Activated CD4-positive, alpha-beta T cell treated with anti-CD3 and anti-CD28 coated beads for 48 hours (primary cell): ENCODE measurements at regions not wholly inside any gene's neighbourhood (a gene's known extent, or its start where the extent isn't known, plus 50 kb on each side); places are given as distances from the start of the nearest gene placed in this dataset.

ENCODE experiments used
- DNase-seq: peaks from one replicate; pipeline ENCODE4 v3.0.0-alpha.2; 2020

DNA sequence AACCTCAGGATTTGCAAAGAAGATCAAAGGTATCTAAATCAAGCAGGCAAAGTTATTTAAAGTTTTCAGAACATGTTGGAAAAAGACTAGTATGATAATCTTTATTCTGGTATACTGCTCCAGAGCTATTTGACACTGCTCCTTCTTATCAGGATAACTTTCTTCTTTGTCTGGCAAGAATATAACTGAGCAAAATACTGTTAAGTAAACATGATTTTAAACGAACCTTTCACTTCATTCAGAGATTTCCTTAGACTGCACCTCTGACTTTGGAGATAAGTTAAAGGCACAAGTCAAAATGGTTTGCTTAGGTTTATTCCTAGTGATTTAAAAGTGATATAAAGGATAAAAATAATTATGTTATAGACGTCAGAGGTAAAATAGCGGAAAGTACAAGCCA, 103.9 kb upstream of the CCDC190 start:
- no peak for DNase-seq

DNA sequence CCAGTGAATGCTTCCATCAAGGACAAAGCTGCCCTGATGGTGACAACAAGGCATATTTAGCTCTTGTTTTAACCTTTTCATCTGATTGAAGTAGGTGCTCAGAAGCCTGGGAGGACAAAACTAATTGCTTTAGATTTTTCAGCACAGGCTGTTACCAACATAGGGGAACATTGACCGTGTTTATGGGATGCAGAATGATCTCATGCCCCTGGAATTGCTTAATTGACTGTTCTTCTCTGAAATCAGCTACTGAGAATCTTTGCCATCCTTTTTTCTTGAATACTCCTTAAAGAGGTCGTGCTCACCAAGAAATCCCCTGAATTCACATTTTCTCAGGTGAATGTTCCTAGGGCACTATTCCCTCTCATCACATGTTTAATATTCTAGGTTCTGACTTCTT, 95.9 kb upstream of the CCDC190 start:
- DNase-seq, result no peak

DNA sequence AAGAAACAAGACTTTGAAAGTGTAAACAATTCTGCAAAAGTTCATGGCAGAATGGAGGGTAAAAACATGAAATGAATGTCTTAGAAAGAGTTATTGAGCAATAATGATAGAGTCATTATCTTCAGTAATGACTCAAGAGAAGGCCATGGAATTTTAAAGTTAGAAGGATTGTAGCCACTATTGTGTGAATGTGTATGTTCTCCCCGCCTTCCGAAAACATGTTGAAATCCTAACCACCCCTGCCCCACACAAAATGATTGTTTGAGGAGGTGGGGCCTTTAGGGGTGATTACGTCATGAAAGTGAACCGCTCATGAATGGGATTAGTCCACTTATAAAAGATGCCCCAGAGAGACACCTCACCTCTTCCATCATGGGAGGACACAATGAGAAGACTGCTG, 93.8 kb upstream of the CCDC190 start:
- DNase-seq, result no peak

- no peak for DNase-seq
Measured at GRCh38 chr1:162952956-162953355, 92.0 kb upstream of the CCDC190 start.

- DNase-seq, result no peak
Measured at GRCh38 chr1:162951553-162952315, 90.8 kb upstream of the CCDC190 start.

GRCh38 chr1:162950187-162950586, 89.2 kb upstream of the CCDC190 start:
- no peak for DNase-seq

- DNase-seq, result no peak
Measured at GRCh38 chr1:162946701-162947100, 85.7 kb upstream of the CCDC190 start.

- no peak for DNase-seq
Measured at GRCh38 chr1:162944974-162945674, 84.1 kb upstream of the CCDC190 start.

DNA sequence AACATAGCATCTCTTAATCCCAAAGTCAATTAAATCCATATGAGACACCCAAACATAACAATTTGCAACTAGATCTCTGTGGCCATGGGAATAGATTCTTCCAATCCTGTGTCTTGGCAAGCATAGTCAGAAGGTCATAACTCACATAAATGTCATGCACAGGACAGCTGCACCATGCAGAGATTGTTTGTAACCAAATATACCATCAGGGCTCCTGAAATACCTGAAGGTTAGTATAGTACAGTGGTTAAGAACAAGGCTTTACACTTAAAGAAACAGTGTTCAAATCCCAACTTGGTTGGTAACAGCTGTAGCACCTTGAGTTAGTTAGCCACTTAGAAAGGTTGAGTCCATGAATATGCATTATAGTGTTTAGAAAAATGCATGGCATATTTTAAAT, 82.6 kb upstream of the CCDC190 start:
- DNase-seq, result no peak

DNA sequence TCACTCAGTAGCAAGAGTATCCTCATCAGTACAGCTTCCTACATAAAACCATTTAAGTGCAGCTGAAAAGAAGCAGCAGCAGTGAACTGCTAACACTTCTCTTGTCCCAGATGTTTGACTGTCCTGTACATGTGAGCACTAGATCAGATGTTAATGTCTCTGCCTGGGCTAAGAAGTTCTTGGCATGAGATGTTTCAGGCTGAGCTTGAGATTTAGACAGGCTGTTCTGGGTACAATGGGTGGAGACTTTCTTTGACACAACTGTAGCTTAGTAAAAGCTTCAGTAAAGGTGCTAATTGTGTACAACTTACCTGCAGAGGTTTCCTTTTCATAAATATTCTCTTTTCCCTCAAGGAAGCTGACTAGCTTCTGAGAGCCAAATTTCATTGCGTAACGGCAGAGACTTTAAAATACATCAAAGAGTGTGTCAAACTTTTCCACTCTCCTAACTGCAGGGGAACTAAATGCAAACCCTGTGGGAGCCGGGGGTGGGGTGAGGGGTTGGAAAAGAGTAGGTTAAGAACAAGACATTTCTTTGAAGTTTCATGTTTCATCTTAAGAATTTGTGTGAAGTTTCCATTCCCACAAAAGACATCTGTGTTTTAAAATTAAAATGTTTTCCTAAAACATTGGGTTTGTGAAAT, 82.1 kb upstream of the CCDC190 start:
- DNase-seq, result peak; percentile 5

- no peak for DNase-seq
Measured at GRCh38 chr1:162941024-162941423, 80.0 kb upstream of the CCDC190 start.

GRCh38 chr1:162939035-162939434, 78.1 kb upstream of the CCDC190 start:
- DNase-seq, result no peak

GRCh38 chr1:162937716-162938395, 76.9 kb upstream of the CCDC190 start:
- no peak for DNase-seq

GRCh38 chr1:162930976-162931560, 70.1 kb upstream of the CCDC190 start:
- DNase-seq, result no peak

GRCh38 chr1:162930532-162930931, 69.6 kb upstream of the CCDC190 start:
- DNase-seq, result no peak

DNA sequence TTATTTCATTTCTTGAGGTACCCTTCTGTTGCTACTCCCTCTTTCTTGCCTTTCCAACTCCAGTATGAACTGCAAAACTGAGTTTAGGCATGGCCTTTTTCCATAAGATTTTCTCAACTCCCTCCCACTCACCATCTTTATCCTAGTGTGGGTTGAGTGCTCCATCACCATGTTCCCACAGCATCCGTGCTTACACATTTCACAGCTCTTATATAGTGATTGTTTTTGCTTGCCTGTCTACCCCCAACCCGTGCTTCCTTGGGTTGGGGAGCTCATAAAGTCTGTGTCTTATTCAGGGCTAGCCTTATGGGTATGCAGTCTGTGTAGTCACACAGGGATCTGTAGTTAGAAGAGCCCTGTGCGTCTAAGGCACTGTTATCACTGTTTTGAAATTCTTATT, 68.2 kb upstream of the CCDC190 start:
- DNase-seq, result no peak

DNA sequence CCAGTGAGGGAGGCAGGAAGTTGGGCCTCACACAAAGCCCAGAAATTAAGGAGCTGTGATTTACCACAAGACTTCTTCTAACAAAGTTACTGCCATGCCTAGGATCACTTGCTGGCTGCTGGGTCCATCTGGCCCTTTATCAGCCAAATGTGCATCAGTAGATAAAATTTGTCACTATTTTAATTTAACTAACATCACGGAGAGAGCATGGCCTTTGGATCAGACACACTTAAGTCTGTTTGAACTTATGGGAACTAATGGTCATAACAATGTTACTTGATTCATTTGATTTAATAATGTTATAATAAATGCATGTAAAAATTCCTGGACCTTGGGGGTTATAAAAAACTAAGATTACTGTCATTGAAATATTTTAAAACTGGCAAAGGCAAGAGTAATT, 67.2 kb upstream of the CCDC190 start:
- DNase-seq, result no peak

GRCh38 chr1:162927421-162927820, 66.4 kb upstream of the CCDC190 start:
- DNase-seq, result no peak

DNA sequence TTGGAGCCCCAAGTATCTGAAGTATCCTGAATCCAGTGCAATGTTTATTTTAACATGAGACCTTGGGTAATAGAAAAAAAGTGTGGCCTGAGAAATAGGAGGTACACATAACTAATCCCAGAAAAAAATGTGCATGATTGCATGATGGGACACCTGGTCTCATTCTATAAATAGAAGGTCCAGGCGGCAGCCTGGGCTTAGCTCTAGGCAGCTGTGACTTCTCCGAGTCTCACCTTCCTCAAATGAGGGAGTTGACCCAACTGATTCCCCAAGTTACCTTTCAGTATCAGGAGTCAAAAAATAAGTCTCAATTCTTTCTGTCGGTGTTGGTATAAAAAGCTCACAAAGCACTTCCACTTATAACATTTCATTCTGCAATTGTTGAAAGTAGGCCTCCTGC, 65.9 kb upstream of the CCDC190 start:
- DNase-seq, result no peak

- no peak for DNase-seq
Measured at GRCh38 chr1:162924179-162924578, 63.2 kb upstream of the CCDC190 start.

DNA sequence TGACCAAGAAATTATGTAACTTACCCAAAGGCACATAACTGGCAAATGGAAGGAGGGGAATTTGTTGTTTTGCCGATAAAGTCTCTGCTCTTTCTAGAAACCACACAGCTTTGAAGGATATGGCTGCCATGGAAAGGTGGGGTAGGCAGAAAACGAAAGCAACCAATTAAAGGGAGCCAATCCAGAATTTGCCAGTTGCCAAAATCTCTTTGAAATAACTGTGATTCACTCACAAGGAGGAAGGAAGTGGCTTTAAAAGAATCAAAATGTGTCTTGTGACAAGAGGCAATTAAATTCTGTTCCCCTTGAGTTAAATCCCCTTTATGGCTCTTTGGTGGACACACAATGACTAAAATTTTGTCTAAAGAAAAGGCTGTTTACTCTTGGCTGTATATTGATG, 61.2 kb upstream of the CCDC190 start:
- no peak for DNase-seq

DNA sequence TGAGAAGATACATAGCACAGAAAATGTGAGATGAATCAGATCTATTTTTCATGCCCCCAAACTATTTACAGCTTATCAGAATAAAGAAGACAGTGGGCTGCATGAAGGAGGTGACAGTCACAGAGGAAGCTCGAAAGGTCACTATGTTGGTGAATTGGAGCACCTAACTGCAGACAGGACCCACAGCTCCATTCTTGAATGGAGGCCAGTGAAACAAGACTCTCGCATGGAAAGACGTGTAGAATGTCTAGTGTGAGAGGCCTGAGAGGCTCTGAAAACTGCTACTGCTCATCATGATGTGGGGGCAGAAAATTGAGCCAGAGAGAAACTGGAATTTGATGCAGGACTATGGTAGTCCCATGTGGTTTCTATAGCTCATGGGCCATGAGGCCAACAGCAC, 60.3 kb upstream of the CCDC190 start:
- no peak for DNase-seq

DNA sequence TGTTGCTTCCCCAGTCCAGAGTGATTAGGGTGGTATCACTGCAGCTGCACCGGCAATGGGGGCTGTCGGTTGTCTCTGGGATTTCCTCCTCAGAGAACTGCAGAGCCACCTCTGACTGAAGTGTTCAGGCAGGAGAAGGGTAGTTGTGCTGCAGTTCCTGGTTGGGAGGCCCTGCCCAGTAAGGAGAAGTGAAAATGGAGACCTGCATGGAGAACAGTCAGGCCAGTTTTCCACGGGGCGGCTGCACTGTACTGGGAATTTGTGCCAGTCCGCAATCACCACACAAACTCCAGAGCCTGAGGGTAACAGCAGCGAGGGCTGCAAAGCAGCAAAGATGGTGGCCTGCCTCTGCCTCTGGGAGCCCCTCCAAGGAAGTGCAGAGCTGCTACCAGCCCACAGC, 58.1 kb upstream of the CCDC190 start:
- DNase-seq, result no peak
